ENCODE measurements at regions not wholly inside any gene's neighbourhood (a gene's known extent, or its start where the extent isn't known, plus 50 kb on each side); places are given as distances from the start of the nearest gene placed in this dataset.

DNA sequence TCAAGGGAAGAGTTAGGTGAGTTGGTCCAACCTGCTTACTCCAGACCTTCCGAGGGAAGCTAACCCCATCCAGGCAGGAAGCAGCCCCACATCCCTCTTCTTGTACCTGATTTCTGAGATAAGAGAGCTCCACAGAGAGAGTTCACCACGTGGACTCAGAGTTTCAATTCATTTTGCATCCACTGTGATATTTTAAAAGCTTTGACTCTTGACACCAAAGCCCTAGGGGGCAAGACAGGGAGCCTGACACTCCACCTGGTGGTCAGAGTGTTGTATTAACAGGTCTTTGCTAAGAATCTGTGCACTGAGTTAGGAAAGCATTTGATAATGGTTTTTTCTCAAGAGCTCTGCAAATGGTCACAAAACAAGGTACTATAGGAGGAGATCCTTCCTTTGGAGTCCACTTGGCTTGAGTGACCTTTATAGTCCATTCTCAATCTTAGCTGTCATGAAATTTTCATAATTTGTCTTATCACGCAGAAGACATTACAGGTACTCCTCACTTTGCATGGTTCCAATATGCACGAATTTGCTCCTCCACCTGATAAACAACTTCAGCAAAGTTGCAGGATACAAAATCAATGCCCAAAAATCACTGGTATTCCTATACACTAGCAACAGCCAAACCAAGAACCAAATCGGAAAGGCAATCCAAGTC lies 56.2 kb upstream of the RIPOR2 start (continued):
- TF ChIP-seq, protein P1, sequence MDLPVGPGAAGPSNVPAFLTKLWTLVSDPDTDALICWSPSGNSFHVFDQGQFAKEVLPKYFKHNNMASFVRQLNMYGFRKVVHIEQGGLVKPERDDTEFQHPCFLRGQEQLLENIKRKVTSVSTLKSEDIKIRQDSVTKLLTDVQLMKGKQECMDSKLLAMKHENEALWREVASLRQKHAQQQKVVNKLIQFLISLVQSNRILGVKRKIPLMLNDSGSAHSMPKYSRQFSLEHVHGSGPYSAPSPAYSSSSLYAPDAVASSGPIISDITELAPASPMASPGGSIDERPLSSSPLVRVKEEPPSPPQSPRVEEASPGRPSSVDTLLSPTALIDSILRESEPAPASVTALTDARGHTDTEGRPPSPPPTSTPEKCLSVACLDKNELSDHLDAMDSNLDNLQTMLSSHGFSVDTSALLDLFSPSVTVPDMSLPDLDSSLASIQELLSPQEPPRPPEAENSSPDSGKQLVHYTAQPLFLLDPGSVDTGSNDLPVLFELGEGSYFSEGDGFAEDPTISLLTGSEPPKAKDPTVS (IDR thresholded peaks at IDR 0.05; ENCODE audit: low read depth, low read length), result no peak
- TF ChIP-seq GATAD2B (conservative IDR thresholded peaks at IDR 0.05; ENCODE audit: low read depth) (no peak), ZNF207 (IDR thresholded peaks at IDR 0.05; ENCODE audit: borderline replicate concordance) (0 out of 2 replicates have a peak, but pooled peaks have one; percentile 34), BACH1 (IDR thresholded peaks at IDR 0.05; ENCODE audit: borderline replicate concordance) (no peak), IKZF2 (IDR thresholded peaks at IDR 0.05) (no peak), SIX5 (IDR thresholded peaks at IDR 0.05; ENCODE audit: low read depth, low read length, severe bottlenecking) (no peak), MEF2A (IDR thresholded peaks at IDR 0.05; ENCODE audit: insufficient read depth, low read depth, low read length) (peak; percentile 50; the same call in 1 of the 2 replicates), PML (IDR thresholded peaks at IDR 0.05; ENCODE audit: low read length) (no peak), SMC3 (IDR thresholded peaks at IDR 0.05; ENCODE audit: borderline replicate concordance, low read length) (peak; percentile 98), ZNF622 (IDR thresholded peaks at IDR 0.05) (no peak), CREM (IDR thresholded peaks at IDR 0.05; ENCODE audit: low read depth) (no peak), NFYA (IDR thresholded peaks at IDR 0.05; ENCODE audit: borderline replicate concordance, low read depth, low read length) (no peak), JUND (IDR thresholded peaks at IDR 0.05; ENCODE audit: low read depth, low read length) (no peak), EED (IDR thresholded peaks at IDR 0.05; ENCODE audit: low read depth) (peak; percentile 46)
- TF ChIP-seq, protein P2, sequence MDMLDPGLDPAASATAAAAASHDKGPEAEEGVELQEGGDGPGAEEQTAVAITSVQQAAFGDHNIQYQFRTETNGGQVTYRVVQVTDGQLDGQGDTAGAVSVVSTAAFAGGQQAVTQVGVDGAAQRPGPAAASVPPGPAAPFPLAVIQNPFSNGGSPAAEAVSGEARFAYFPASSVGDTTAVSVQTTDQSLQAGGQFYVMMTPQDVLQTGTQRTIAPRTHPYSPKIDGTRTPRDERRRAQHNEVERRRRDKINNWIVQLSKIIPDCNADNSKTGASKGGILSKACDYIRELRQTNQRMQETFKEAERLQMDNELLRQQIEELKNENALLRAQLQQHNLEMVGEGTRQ (IDR thresholded peaks at IDR 0.05; ENCODE audit: borderline replicate concordance, low read depth, low read length), result no peak; the same call in 1 of the 2 replicates
- TF ChIP-seq, protein P3, sequence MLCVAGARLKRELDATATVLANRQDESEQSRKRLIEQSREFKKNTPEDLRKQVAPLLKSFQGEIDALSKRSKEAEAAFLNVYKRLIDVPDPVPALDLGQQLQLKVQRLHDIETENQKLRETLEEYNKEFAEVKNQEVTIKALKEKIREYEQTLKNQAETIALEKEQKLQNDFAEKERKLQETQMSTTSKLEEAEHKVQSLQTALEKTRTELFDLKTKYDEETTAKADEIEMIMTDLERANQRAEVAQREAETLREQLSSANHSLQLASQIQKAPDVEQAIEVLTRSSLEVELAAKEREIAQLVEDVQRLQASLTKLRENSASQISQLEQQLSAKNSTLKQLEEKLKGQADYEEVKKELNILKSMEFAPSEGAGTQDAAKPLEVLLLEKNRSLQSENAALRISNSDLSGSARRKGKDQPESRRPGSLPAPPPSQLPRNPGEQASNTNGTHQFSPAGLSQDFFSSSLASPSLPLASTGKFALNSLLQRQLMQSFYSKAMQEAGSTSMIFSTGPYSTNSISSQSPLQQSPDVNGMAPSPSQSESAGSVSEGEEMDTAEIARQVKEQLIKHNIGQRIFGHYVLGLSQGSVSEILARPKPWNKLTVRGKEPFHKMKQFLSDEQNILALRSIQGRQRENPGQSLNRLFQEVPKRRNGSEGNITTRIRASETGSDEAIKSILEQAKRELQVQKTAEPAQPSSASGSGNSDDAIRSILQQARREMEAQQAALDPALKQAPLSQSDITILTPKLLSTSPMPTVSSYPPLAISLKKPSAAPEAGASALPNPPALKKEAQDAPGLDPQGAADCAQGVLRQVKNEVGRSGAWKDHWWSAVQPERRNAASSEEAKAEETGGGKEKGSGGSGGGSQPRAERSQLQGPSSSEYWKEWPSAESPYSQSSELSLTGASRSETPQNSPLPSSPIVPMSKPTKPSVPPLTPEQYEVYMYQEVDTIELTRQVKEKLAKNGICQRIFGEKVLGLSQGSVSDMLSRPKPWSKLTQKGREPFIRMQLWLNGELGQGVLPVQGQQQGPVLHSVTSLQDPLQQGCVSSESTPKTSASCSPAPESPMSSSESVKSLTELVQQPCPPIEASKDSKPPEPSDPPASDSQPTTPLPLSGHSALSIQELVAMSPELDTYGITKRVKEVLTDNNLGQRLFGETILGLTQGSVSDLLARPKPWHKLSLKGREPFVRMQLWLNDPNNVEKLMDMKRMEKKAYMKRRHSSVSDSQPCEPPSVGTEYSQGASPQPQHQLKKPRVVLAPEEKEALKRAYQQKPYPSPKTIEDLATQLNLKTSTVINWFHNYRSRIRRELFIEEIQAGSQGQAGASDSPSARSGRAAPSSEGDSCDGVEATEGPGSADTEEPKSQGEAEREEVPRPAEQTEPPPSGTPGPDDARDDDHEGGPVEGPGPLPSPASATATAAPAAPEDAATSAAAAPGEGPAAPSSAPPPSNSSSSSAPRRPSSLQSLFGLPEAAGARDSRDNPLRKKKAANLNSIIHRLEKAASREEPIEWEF (IDR thresholded peaks at IDR 0.05; ENCODE audit: insufficient replicate concordance, low read depth, low read length), result no peak
- TF ChIP-seq, protein P4, sequence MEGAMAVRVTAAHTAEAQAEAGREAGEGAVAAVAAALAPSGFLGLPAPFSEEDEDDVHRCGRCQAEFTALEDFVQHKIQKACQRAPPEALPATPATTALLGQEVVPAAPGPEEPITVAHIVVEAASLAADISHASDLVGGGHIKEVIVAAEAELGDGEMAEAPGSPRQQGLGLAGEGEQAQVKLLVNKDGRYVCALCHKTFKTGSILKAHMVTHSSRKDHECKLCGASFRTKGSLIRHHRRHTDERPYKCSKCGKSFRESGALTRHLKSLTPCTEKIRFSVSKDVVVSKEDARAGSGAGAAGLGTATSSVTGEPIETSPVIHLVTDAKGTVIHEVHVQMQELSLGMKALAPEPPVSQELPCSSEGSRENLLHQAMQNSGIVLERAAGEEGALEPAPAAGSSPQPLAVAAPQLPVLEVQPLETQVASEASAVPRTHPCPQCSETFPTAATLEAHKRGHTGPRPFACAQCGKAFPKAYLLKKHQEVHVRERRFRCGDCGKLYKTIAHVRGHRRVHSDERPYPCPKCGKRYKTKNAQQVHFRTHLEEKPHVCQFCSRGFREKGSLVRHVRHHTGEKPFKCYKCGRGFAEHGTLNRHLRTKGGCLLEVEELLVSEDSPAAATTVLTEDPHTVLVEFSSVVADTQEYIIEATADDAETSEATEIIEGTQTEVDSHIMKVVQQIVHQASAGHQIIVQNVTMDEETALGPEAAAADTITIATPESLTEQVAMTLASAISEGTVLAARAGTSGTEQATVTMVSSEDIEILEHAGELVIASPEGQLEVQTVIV (IDR thresholded peaks at IDR 0.05; ENCODE audit: borderline replicate concordance, partially characterized antibody), result no peak
- TF ChIP-seq, protein P5, sequence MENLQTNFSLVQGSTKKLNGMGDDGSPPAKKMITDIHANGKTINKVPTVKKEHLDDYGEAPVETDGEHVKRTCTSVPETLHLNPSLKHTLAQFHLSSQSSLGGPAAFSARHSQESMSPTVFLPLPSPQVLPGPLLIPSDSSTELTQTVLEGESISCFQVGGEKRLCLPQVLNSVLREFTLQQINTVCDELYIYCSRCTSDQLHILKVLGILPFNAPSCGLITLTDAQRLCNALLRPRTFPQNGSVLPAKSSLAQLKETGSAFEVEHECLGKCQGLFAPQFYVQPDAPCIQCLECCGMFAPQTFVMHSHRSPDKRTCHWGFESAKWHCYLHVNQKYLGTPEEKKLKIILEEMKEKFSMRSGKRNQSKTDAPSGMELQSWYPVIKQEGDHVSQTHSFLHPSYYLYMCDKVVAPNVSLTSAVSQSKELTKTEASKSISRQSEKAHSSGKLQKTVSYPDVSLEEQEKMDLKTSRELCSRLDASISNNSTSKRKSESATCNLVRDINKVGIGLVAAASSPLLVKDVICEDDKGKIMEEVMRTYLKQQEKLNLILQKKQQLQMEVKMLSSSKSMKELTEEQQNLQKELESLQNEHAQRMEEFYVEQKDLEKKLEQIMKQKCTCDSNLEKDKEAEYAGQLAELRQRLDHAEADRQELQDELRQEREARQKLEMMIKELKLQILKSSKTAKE (IDR thresholded peaks at IDR 0.05; ENCODE audit: low read depth, poor library complexity, severe bottlenecking), result peak; percentile 52

Data from GM12878 (cell line).